Retinal pigment epithelial cell (primary cell): ENCODE measurements at regions not wholly inside any gene's neighbourhood (a gene's known extent, or its start where the extent isn't known, plus 50 kb on each side); places are given as distances from the start of the nearest gene placed in this dataset.

Experiments used
- DNase-seq: peaks from one replicate; pipeline ENCODE4 v3.0.0-alpha.2; 2010; ENCODE audit warnings: low read depth
- H3K4me3 ChIP-seq: 2 replicates; pipeline ENCODE4 v1.5.1; 2011; ENCODE audit warnings: mild to moderate bottlenecking, low read length, control low read depth, moderate library complexity
- TF ChIP-seq, protein P1 (sequence below): conservative IDR thresholded peaks from 2 replicates; pipeline ENCODE4 v1.5.1; 2011; ENCODE audit warnings: low read depth, low read length, control low read depth, inconsistent platforms

DNA sequence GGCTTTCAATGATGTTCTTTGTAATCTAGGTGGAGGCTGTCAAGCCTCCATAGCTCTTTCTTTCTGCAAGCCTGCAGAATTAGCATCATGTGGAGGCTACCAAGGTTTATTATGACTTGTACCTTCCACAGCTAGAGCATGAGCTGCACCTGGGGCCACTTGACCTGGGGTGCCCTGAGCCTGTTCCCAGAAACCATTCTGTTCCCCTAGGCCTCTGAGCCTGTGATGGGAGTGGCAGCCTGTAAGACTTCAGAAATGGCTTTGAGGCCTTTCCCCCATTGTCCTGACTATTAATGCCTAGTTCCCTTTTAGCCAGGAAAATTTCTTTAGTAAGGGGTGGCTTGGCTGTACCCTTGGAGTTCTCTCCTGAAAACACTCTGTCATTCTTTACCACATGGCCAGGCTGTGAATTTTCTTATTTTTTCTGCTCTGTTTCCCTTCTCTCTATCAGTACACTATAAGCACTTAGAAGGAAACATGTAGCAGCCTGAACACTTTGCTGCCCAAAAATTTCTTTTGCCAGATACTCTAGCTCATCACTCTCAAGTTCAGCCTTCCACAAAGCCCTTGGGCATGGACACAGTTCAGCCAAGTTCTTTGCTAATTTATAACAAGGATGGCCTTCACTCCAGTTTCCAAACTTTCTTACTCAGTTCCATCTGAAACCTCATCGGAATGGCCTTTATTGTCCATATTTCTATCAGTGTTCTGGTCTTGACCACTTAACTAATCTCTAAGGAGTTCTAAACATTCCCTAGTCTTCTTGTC is 61.4 kb upstream of the NR3C1 start:
- no peak overlapping the region for H3K4me3 ChIP-seq
- TF ChIP-seq, protein P1, sequence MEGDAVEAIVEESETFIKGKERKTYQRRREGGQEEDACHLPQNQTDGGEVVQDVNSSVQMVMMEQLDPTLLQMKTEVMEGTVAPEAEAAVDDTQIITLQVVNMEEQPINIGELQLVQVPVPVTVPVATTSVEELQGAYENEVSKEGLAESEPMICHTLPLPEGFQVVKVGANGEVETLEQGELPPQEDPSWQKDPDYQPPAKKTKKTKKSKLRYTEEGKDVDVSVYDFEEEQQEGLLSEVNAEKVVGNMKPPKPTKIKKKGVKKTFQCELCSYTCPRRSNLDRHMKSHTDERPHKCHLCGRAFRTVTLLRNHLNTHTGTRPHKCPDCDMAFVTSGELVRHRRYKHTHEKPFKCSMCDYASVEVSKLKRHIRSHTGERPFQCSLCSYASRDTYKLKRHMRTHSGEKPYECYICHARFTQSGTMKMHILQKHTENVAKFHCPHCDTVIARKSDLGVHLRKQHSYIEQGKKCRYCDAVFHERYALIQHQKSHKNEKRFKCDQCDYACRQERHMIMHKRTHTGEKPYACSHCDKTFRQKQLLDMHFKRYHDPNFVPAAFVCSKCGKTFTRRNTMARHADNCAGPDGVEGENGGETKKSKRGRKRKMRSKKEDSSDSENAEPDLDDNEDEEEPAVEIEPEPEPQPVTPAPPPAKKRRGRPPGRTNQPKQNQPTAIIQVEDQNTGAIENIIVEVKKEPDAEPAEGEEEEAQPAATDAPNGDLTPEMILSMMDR: no peak
- DNase-seq: no peak

DNA sequence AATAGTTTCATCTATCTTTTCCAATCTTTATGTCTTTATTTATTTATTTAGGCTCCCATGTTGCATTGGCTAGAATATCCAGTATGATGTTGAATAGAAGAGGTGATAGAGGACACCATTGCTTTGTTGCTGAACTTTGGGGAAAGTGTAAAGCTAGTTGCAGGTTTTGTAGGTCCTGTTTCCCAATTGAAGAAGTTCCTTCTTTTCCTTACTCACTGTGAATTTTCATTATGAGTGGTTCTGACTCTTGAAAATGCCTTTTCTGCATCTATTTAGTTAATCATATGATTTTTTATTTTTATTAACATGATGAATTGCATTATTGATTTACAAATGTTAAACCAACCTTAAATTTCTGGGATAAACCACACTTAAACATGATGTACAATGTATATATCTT is 58.9 kb upstream of the NR3C1 start:
- H3K4me3 ChIP-seq: no peak overlapping the region
- TF ChIP-seq, protein P1: no peak
- no peak for DNase-seq

DNA sequence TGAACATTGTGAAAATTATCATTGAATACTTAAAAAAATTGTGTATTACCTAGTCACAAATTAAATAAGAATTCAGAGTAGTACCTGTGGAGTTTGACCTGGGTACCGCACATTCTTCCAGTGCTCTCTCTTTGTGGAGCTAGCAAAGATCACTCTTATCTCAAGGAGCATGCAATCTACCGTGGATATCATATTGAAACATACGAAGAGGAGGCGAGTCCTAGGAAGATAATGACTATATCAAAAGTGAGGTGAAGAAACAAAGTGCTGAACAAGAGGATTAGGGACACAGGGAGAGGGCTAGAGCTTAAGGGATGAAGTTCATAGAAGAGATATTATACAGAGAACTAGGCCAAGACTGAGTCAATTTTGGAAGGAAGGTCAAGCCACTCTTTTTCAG is 55.9 kb upstream of the NR3C1 start:
- TF ChIP-seq, protein P1: no peak
- no peak overlapping the region for H3K4me3 ChIP-seq
- DNase-seq: no peak

DNA sequence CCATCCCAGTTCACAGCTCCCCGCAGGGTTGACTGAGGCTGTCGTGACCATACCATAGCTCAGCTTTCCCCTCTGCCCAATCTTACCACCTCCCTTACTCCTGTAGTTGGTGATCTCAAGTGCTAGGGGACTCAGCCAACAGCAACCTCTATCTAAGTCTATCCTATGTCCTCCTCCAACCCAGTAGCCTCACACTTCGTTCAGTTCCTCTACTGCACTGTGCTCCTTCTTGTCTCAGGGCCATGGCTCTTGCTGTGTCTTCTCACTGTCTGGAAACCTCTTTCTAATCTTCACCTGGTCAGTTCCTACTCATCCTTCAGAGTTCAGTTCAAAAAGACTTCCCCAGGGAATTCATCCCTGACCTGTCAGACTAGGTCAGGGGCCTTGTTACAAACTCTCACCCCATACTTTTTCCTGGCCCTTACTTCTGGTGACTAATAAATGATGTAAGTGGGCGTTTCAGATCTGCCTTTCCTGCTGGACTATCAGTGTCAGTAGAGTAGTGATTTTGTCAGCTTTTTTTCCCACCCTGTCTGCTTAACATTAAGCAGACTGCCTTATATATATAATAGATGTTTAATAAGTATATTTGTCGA is 53.6 kb upstream of the NR3C1 start:
- no peak for DNase-seq
- TF ChIP-seq, protein P1: no peak
- no peak overlapping the region for H3K4me3 ChIP-seq

DNA sequence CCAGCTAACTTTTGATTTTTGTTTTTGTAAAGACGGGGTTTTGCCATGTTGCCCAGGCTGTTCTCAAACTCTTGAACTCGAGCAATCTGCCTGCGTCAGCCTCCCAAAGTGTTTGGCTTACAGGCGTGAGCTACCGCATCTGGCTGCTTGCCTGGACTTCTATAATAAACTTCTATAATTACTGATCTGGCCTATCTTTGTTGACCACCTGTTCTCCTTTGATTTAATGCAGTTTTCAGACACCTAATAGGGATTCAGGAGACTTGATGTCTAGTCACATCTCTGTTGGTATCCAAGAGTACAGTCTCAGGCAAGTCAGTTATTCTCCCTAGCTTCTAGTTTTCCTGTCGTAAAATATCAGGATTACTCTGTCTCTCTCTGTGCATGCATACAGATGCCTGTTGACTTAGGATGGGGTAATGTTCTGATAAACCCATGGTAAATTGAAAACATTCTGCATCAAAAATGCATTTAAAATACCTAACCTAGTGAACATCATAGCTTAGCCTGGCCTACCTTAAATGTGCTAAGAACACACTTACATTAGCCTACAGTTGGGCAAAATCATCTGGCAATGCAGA is 51.5 kb upstream of the NR3C1 start:
- no peak overlapping the region for H3K4me3 ChIP-seq
- DNase-seq: no peak

DNA sequence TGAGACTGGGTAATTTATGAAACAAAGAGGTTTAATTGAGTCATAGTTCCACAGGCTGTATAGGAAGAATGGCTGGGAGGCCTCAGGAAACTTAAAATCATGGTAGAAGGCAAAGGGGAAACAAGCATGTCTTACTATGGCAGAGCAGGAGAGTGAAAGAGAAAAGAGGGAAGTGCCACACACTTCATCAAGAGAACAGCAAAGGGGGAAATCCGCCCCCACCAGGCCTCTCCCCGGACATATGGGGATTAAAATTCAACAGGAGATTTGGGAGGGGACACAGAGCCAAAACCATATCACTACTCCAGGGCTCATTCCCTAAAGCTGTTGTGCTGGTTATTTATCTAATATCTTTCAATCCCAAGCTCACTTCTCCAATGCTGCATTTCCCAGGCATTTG is 50.2 kb upstream of the NR3C1 start:
- no peak for DNase-seq
- TF ChIP-seq, protein P1: no peak
- H3K4me3 ChIP-seq: no peak overlapping the region

More for the DNA sequence above, 51.5 kb upstream of the NR3C1 start:
- TF ChIP-seq, protein P1: no peak
